Kidney epithelial cell (primary cell): ENCODE measurements at regions not wholly inside any gene's neighbourhood (a gene's known extent, or its start where the extent isn't known, plus 50 kb on each side); places are given as distances from the start of the nearest gene placed in this dataset.

Experiments used
- DNase-seq: peaks from one replicate; pipeline ENCODE4 v3.0.0-alpha.2; 2010; ENCODE audit warnings: low read depth
- H3K27me3 ChIP-seq: 2 replicates; pipeline ENCODE4 v1.6.0; 2011; ENCODE audit warnings: low read length; ENCODE audit not compliant: control insufficient read depth, insufficient read depth
- H3K36me3 ChIP-seq: 2 replicates; pipeline ENCODE4 v1.5.1; 2011; ENCODE audit warnings: low read length; ENCODE audit not compliant: control insufficient read depth, insufficient read depth
- H3K4me3 ChIP-seq: 2 replicates; pipeline ENCODE4 v1.5.1; 2011; ENCODE audit warnings: low read depth, mild to moderate bottlenecking, control low read depth, low read length
- CTCF ChIP-seq: IDR thresholded peaks from 2 replicates; pipeline ENCODE4 v1.5.1; 2011; ENCODE audit warnings: mild to moderate bottlenecking, moderate library complexity, low read length, control low read depth, inconsistent platforms; ENCODE audit not compliant: insufficient read depth, poor library complexity, severe bottlenecking

GRCh38 chr6:119802464-119802863, 452.9 kb upstream of the MAN1A1 start:
- TF ChIP-seq CTCF: no peak
- Histone ChIP-seq H3K4me3 (no peak overlapping the region), H3K36me3 (no peaks in the 10 kb centered on the region), H3K27me3 (no peaks in the 10 kb centered on the region)
- DNase-seq: no peak

DNA sequence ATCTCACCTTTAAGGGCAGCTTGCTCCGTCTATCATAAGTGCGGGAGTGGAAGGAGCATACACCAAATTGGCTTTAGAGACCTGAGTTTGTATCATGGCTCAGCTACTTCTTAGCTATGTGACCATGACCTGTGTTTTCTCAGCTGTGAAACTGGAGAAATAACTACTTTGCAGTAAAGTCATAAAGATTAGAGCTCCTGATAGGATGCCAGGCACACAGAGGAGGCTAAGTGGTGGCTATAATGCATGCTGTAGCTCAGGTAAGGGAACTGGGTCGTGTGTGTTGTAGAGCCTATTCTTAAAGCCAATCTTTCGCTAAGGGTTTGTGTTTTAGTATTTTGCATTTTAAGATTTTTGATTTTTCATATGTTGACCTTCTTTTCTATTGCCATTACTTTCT, 451.5 kb upstream of the MAN1A1 start:
- no peak for TF ChIP-seq CTCF
- no peaks in the 10 kb centered on the region for H3K36me3 ChIP-seq
- no peaks in the 10 kb centered on the region for H3K27me3 ChIP-seq
- no peak overlapping the region for H3K4me3 ChIP-seq
- no peak for DNase-seq

- no peak for DNase-seq
Observed at GRCh38 chr6:119800526-119800925, 451.0 kb upstream of the MAN1A1 start.

GRCh38 chr6:119799596-119800509, 450.3 kb upstream of the MAN1A1 start:
- H3K36me3 ChIP-seq: no peaks in the 10 kb centered on the region
- no peak for DNase-seq
- no peaks in the 10 kb centered on the region for H3K27me3 ChIP-seq
- TF ChIP-seq CTCF: no peak
- no peak overlapping the region for H3K4me3 ChIP-seq

More at GRCh38 chr6:119800526-119800925, 451.0 kb upstream of the MAN1A1 start:
- Histone ChIP-seq H3K36me3 (no peaks in the 10 kb centered on the region), H3K4me3 (no peak overlapping the region), H3K27me3 (no peaks in the 10 kb centered on the region)
- TF ChIP-seq CTCF: no peak

- Histone ChIP-seq H3K4me3 (no peak overlapping the region), H3K36me3 (no peaks in the 10 kb centered on the region), H3K27me3 (no peaks in the 10 kb centered on the region)
- TF ChIP-seq CTCF: no peak
- DNase-seq: no peak
Observed at GRCh38 chr6:119791736-119792135, 442.2 kb upstream of the MAN1A1 start.

DNA sequence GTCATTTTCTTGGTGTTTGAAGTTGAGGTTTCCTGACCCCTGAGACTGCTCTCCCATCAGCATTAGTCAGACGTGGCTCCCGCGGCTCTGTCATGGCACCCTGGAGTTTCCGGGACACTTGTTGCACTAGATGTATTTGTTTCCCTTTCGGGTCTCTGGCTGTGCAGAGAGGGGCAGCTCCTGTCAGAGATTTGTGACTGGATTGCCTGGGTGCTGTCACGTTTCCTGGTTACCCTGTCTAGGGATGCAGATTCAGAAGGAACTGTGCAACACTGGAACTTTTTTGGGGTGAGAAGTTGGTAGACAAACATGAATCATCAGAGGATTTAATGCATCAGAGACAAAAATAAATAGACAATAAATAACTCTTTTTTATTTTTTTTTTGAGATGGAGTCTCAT, 431.8 kb upstream of the MAN1A1 start:
- Histone ChIP-seq H3K27me3 (no peaks in the 10 kb centered on the region), H3K4me3 (no peak overlapping the region), H3K36me3 (no peaks in the 10 kb centered on the region)
- DNase-seq: no peak
- no peak for TF ChIP-seq CTCF
